HG03354 (cell line): ENCODE measurements at regions not wholly inside any gene's neighbourhood (a gene's known extent, or its start where the extent isn't known, plus 50 kb on each side); places are given as distances from the start of the nearest gene placed in this dataset.

Experiments used
- ATAC-seq: cut with Tn5 transposase; IDR thresholded peaks from one replicate; pipeline ENCODE4 v1.9.1; 2021; ENCODE audit warnings: mild to moderate bottlenecking; ENCODE audit not compliant: unreplicated experiment, poor library complexity, severe bottlenecking

DNA sequence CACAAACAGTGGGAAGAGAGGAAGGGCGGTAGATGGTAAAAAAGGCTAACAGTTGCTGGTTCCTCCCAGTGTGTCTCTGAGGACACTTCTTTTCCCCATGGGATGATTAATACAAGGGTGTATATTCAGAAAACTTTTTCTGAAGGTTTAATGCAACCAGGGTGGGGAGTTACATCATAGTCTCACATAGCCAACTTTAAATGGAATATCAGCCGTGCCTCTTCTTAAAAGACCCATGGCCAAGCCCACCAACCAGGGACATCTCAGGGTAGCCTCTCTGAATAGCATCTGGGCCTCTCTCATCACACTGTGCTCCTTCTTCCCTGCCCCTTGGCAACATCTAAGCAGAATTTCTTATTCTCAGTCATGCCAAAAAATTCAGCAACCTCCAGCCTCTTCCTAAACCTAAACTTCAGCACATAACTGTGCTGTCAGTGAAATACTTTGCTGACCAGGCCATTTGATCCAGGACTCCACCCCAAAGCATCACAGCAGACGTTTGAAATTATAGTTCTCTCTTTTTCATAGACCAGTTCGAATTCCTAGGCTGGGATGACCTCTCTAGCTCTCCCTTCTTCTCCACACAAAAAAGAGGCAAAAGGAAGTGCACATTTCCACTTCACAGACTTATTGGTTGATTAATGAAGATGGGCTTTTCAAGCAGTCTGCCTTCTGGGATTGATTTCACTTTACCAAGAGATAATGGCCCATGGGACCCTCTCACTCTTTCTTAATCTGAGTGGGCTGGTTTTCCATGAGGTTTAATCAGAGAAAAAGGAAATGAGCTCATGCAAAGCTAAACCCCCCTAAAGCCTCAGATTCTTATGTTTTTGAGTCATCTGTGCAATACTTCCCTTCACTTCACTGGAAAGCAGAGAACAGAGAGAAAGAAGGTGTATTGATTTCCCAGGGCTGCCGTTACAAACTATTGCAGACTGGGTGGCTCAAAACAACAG is 85.1 kb upstream of the RAI14 start:
- ATAC-seq, result no peak

- ATAC-seq, result no peak
These were observed 84.5 kb upstream of the RAI14 start for GRCh38 chr5:34571677-34572041.

DNA sequence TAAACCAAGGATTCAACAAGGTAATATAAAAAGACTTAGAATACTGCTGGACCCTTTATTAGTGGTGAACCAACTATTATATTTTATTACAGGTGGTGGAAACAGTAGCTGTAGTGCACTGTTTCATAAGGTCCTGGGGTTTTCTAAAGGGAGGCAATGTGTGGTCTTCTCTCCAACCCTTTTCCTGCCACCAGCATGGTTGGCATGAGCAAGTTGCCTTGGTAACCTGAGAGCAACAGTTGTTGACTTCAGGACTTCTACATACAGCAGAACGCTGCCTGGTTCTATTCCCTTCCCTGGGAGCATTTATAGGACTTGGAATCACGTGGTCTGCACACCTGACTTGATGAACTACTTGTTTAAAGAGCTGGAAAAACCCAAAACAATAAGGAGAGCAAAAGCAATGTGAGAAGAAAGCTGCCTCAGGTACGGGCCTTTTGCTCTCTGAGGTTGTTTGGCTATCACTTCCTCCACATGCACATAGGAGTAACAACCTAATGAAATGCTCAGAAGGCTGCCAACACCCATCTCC is 81.1 kb upstream of the RAI14 start:
- no peak for ATAC-seq

DNA sequence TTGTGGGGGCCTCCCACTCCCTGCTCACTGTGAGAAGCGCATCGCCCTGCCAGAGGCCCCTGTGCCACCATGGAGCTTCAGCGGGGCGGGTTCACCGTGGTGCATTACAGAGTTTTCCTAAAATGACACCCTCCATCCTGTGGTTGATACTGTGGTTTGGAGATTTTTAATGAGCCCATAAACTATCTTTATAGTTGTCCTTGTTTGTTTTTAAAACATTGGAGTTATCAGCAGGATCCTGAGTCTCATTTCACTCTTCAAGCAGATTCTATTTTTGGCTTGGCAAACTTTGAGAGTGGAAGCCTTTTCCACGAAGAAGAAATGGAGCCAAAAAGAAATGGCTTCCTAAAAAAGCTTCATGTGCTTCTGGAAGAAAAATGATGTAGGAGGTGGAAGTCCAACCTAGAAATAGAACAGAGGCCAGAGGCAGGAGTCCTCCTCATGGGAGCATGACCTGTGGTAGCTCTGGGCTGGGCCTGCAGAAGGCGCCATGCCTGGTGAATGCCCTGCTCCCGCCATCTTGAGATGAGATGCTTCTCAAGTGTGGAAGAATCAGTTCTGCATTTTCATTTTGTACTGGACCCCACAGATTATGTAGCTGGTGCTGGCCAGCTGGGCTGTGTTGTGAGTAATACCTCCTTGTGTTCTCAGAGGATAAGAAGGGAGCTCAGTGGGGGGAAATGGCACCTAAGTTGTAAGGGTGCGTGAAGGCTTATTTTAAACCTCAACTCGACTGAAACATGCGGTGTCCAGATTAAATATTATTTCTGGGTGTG is 79.0 kb upstream of the RAI14 start:
- no peak for ATAC-seq

GRCh38 chr5:34578962-34579361 is 77.2 kb upstream of the RAI14 start:
- no peak for ATAC-seq

DNA sequence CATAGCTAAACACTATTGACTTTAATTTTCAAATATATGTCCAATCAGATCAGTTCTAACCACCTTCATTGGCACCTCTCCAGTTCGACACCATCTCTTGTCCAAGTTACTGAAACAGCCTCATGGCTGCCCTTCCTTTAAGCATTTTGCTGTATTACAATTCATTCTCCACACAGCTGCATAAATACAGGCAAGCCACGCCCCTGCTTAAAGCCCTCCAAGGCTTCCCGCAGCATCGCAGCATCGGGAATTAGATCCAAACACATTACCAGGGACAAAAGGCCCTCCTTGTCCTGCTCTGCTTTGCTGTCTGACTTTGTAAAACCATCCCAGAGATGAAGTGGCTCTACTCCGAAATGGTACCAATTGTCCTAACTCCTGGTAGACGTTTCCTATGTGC is 75.1 kb upstream of the RAI14 start:
- ATAC-seq, result no peak

GRCh38 chr5:34582371-34582770 is 73.8 kb upstream of the RAI14 start:
- no peak for ATAC-seq

- no peak for ATAC-seq
These were observed 73.0 kb upstream of the RAI14 start for GRCh38 chr5:34583167-34583566.

DNA sequence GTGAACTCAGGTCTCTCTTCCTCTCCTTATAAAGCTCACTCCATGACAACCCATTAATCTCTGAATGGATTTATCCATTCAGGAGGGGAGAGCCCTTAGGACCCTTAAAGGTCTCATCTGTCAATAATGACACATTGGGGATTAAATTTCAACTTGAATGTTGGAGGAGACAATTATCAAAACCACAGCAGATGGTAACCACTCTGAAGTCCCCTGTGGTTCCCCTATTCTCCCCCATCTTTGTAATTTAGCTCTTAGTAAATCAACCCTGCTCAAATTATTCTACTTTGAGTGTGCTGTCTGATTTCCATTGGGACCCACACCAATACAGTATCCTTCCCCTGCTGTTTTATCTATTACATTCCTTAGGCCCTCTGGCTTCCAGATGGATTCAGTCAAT is 72.0 kb upstream of the RAI14 start:
- no peak for ATAC-seq

GRCh38 chr5:34585601-34586104 is 70.5 kb upstream of the RAI14 start:
- ATAC-seq, result no peak

- ATAC-seq, result no peak
These were observed 69.8 kb upstream of the RAI14 start for GRCh38 chr5:34586117-34586885.

DNA sequence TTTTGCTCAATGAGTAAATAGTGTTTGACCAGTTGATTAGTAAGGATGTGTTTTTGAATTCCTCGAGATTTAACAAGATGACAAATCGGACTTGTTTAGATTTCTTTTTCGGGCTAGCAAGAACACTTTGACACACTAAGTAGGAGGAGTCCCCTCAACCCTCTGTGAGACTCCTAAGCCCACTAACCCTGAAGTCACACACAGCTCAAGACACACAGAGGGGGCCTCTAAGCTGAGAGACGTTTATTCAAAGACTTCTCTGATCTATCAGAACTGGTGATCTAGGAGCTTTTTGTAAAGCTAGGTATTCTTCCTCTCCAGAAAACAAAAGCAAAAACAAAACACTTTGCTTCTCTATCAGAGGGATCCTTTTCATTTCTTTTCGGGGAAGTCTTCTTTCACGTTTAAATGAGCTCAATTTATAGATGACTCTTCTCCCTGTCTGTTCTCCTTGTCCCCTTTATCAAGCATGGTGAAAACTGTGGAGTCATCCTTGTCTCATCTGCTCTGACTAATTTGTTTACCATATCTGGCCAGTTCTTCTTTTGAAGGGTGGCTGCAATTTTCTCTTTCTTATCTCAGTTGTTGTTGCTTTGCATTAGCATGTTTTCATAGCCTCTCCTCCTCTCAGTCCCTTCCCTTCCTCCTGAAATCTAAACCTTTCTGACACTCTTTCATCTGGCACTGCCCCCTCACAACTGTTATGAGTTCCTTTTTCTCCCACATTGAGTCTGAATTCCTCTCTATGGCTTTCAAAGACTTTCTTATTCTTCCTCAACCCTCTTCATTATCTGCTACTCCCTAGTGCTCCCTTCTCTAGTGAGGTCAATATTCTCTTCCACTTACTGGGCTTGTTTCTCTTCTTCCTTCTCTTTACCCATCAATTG is 68.5 kb upstream of the RAI14 start:
- ATAC-seq, result no peak

GRCh38 chr5:34589832-34590231 is 66.3 kb upstream of the RAI14 start:
- no peak for ATAC-seq

- no peak for ATAC-seq
These were observed 64.4 kb upstream of the RAI14 start for GRCh38 chr5:34591723-34592122.

DNA sequence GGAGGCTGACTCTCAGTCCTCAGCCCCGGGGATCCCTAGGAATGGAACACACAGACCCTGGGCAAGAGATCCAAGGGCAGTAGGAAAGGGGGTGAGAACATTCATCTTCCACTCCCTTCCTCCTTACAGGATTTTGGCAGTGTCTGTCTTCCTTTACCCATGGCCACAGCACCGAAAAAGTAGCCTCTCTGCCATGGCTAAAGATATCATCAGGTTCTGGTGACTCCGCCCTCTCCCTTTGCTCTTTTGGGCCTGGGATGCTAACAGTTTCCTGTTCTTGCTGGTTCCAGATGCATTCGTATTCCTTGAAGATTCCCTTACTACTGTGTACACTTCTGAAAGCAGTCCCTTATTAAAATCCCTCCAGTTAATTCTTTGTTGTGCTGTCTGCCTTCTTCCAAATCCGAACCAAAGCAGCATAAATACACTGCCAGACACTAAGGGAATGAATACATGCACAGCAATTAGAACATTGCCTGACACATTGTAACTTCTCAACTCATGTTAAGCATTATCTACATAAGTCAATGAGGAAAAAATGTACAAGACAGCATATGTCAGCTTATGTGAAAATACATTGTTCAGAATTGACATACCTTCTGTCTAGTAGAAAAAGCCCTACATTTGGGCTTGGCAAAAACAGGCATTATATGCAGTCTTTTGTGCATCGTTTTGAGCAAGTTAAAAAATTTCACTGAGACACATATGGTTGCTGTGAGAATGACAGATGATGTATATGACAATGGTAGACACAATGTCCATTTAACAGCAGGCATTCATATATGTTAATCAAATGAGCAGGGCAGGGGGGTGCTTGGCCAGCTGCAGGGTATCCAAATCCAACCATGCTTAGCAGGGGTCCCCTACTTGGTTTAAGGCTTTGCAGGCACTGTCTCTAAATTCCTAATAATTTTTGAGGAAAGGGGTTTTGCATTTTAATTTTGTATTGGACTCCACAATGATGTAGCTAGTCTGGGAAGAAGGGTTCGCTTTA is 58.8 kb upstream of the RAI14 start:
- no peak for ATAC-seq

DNA sequence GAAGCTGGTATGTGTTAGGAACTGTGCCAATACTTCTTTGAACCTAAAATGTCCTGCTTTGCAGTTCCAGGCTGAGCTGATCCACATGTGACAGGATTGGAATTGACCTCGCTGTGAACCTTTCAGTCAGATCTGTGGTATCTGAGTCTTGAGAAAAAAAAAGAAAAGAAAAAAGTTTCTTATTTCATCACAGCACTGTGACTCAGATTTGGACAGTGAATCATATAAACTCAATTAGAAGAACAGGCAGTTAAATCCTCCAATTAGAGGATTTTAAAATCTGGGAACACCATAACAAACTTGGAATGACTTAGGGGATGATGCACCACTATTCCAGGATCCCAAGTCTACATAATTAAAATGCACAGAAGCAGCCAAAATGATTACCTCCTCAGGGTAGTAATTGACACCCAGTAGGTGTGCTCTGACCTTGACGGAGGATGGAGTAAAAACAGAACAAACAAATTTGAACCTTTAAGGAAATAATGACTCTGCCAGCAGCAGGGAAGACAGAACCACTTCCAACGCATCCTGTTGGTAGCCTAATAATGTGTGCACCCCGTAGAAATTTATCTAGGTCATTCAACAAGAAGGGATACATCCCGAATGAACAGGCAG is 57.8 kb upstream of the RAI14 start:
- ATAC-seq, result no peak

DNA sequence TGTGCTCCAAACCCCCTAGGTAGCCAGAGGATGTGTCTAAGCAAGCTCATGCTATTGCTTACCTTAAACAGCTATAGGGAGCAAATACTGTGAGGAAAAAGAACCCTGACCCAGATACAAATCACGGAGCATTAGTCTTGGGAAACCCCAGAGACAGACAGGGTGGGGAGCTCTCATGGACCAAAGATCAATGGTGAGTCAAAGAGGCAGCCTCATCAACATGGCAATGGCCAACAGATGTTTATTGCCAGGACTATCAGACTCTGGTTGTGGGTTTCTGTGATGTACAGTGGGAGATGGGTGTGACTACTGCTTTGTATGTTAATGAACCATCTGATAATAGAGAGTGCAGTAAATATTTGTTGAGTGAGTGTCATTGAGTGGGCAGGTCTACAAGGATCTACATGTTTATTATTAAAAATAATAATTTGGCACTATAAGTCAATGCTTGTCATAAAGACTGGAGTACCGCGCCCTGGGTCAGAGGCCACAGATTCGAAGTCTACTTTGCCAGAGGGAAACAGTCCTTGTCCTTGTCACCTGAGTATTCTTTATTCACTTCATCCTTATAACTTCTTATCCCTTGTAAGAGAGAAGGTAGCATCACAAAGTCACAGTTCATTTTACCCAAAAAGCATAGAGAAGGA is 56.5 kb upstream of the RAI14 start:
- ATAC-seq, result no peak
